OCI-LY7 (cell line): ENCODE measurements at regions not wholly inside any gene's neighbourhood (a gene's known extent, or its start where the extent isn't known, plus 50 kb on each side); places are given as distances from the start of the nearest gene placed in this dataset.
A peak's percentile ranks its signal among the peaks of the same experiment; 100 is the strongest.

Source experiments
- BruUV-seq: library from RNA; stranded (reverse); fragments of 400-500 nt; replicated peaks from 2 replicates; lab custom pipeline; 2021; lab: Mats Ljungman, UMichigan
- CTCF ChIA-PET: fragments of 300-600 bp; sonication (Branson Sonifier 250); formaldehyde crosslinking; loops from one replicate; lab custom pipeline; 2022; ENCODE audit warnings: antibody characterized with exemption; ENCODE audit not compliant: unreplicated experiment; lab: Charles Lee
- POLR2A ChIA-PET: fragments of 300-600 bp; sonication (Branson Sonifier 250); formaldehyde crosslinking; loops from one replicate; lab custom pipeline; 2022; ENCODE audit warnings: antibody characterized with exemption; lab: Charles Lee
- DNase-seq: peaks from one replicate; pipeline ENCODE4 v3.0.0-alpha.2; 2015; ENCODE audit warnings: low spot score
- H2AFZ ChIP-seq: fragments of 200-600 bp; sonication (generic), shearing (Covaris generic); 2 replicates; pipeline ENCODE4 v1.6.1; 2014; ENCODE audit warnings: mild to moderate bottlenecking, antibody characterized with exemption, low read length, moderate library complexity
- H3K27ac ChIP-seq: fragments of 200-600 bp; sonication (generic); 2 replicates; pipeline ENCODE4 v1.5.1; 2014; ENCODE audit warnings: mixed run types, low read depth, mild to moderate bottlenecking, moderate library complexity, low read length, inconsistent platforms; ENCODE audit not compliant: poor library complexity, severe bottlenecking
- H3K36me3 ChIP-seq: fragments of 200-600 bp; sonication (generic); 2 replicates; pipeline ENCODE4 v1.6.1; 2014; ENCODE audit warnings: mild to moderate bottlenecking, antibody characterized with exemption, low read length, moderate library complexity, mixed read lengths; ENCODE audit not compliant: insufficient read depth
- H3K4me1 ChIP-seq: fragments of 200-600 bp; sonication (generic); 2 replicates; pipeline ENCODE4 v1.5.1; 2014; ENCODE audit warnings: mild to moderate bottlenecking, low read length; ENCODE audit not compliant: insufficient read depth, poor library complexity, severe bottlenecking
- H3K4me2 ChIP-seq: fragments of 200-600 bp; sonication (generic); 2 replicates; pipeline ENCODE4 v1.6.1; 2014; ENCODE audit warnings: mild to moderate bottlenecking, low read length
- H3K4me3 ChIP-seq: fragments of 200-600 bp; sonication (generic); 2 replicates; pipeline ENCODE4 v1.5.1; 2014; ENCODE audit warnings: mild to moderate bottlenecking, low read depth, low read length; ENCODE audit not compliant: poor library complexity, severe bottlenecking
- H3K79me2 ChIP-seq: fragments of 200-600 bp; sonication (generic); 2 replicates; pipeline ENCODE4 v1.6.1; 2016; ENCODE audit warnings: low read depth, mild to moderate bottlenecking, low read length, moderate library complexity, mixed read lengths; ENCODE audit not compliant: insufficient read depth
- H3K9me2 ChIP-seq: fragments of 200-600 bp; sonication (generic); 2 replicates; pipeline ENCODE4 v1.6.1; 2016; ENCODE audit warnings: mild to moderate bottlenecking, low read length, mixed read lengths; ENCODE audit not compliant: insufficient read depth
- H3K9me3 ChIP-seq: fragments of 200-600 bp; sonication (generic); 2 replicates; pipeline ENCODE4 v1.6.1; 2014; ENCODE audit warnings: mild to moderate bottlenecking, mixed run types, low read length, mixed read lengths
- H4K20me1 ChIP-seq: fragments of 200-600 bp; sonication (generic); 2 replicates; pipeline ENCODE4 v1.6.1; 2014; ENCODE audit warnings: mild to moderate bottlenecking, antibody characterized with exemption, low read length, moderate library complexity, mixed read lengths; ENCODE audit not compliant: insufficient read depth
- CTCF ChIP-seq: fragments of 200-600 bp; sonication (generic); conservative IDR thresholded peaks from 2 replicates; pipeline ENCODE4 v1.5.1; 2014; ENCODE audit warnings: mild to moderate bottlenecking, antibody characterized with exemption, low read length, moderate library complexity, mixed read lengths
- EZH2phosphoT487 ChIP-seq: fragments of 200-600 bp; sonication (generic); IDR thresholded peaks from 2 replicates; pipeline ENCODE4 v1.6.1; 2018; ENCODE audit warnings: low read depth, borderline replicate concordance, mild to moderate bottlenecking, mixed run types, antibody characterized with exemption, low read length, moderate library complexity, mixed read lengths
- intact Hi-C: fragments of 100-400 bp; cut with micrococcal nuclease; formaldehyde crosslinking; loops from one replicate; pipeline ENCODE4 v1.10.0; 2022; ENCODE audit not compliant: unreplicated experiment

DNA sequence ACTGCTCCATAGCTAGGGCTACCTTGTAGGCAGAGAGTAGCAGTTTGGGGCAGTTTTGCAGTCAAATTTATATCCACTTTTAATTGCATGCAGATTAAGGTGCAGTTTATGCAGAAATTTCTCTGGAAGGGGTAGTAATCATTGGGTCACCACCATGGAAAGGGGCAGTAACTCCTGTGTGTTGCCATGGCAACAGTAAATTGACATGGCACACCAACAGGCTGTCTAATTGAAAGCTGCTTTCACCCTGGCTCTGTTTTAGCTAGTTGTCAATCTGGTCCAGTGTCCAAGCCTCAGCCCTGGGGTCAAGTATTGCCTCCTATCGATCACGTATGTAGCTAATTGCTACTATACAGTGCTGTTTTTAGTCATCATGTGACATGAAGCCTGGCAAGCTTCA is 786.1 kb upstream of the CNTN5 start:
- H3K79me2 ChIP-seq: no peaks in the 10 kb centered on the region
- no peak overlapping the region for H2AFZ ChIP-seq
- intact Hi-C loops: no loop called here
- no peak for TF ChIP-seq EZH2phosphoT487
- TF ChIP-seq CTCF: no peak
- H3K4me2 ChIP-seq: no peak overlapping the region
- H3K4me3 ChIP-seq: no peak overlapping the region
- H3K9me2 ChIP-seq: no peaks in the 10 kb centered on the region
- DNase-seq: no peak
- ChIA-PET CTCF (no interaction called here), POLR2A (no interaction called here)
- no TSS peak for BruUV-seq
- no peak overlapping the region for H3K27ac ChIP-seq
- no peaks in the 10 kb centered on the region for H3K9me3 ChIP-seq
- H4K20me1 ChIP-seq: no peaks in the 10 kb centered on the region
- no peaks in the 10 kb centered on the region for H3K36me3 ChIP-seq
- H3K4me1 ChIP-seq: no peaks in the 10 kb centered on the region

GRCh38 chr11:98243897-98244296 is 776.9 kb upstream of the CNTN5 start:
- H3K4me1 ChIP-seq: no peaks in the 10 kb centered on the region
- no peak overlapping the region for H3K4me3 ChIP-seq
- H3K27ac ChIP-seq: no peak overlapping the region
- intact Hi-C loops: no loop called here
- no peaks in the 10 kb centered on the region for H3K9me2 ChIP-seq
- no peak overlapping the region for H3K4me2 ChIP-seq
- CTCF ChIA-PET: no interaction called here
- POLR2A ChIA-PET: no interaction called here
- H3K36me3 ChIP-seq: no peaks in the 10 kb centered on the region
- H2AFZ ChIP-seq: no peak overlapping the region
- H3K79me2 ChIP-seq: no peaks in the 10 kb centered on the region
- no TSS peak for BruUV-seq
- H4K20me1 ChIP-seq: no peaks in the 10 kb centered on the region
- H3K9me3 ChIP-seq: peaks cover 12% of the 10 kb centered on the region; the same call in 1 of the 2 replicates
- no peak for DNase-seq
- TF ChIP-seq CTCF: no peak
- TF ChIP-seq EZH2phosphoT487: no peak

GRCh38 chr11:98260983-98261382 is 759.8 kb upstream of the CNTN5 start:
- H3K4me1 ChIP-seq: no peaks in the 10 kb centered on the region
- H2AFZ ChIP-seq: no peak overlapping the region
- BruUV-seq: no TSS peak
- H3K36me3 ChIP-seq: no peaks in the 10 kb centered on the region
- H3K4me3 ChIP-seq: no peak overlapping the region
- H4K20me1 ChIP-seq: no peaks in the 10 kb centered on the region
- ChIA-PET CTCF (no interaction called here), POLR2A (interaction anchor here (0.7 kb wide), 1 partner anchor 11 kb away, joined by 3 read pairs; no protein-coding TSS in a partner anchor)
- H3K4me2 ChIP-seq: no peak overlapping the region
- TF ChIP-seq CTCF: peak; percentile 51; the same call in 1 of the 2 replicates
- TF ChIP-seq EZH2phosphoT487: no peak
- H3K9me2 ChIP-seq: no peaks in the 10 kb centered on the region
- intact Hi-C loops: no loop called here
- no peak overlapping the region for H3K27ac ChIP-seq
- no peaks in the 10 kb centered on the region for H3K79me2 ChIP-seq
- H3K9me3 ChIP-seq: peaks cover 20% of the 10 kb centered on the region; the same call in 1 of the 2 replicates
- DNase-seq: no peak
